GM12878 (cell line): ENCODE measurements at regions not wholly inside any gene's neighbourhood (a gene's known extent, or its start where the extent isn't known, plus 50 kb on each side); places are given as distances from the start of the nearest gene placed in this dataset.

Source experiments
- ATAC-seq: fragments of 200-7000 bp; cut with Tn5 transposase; 3 replicates; pipeline ENCODE4 v1.9.1; 2020; ENCODE audit warnings: mild to moderate bottlenecking, moderate library complexity
- BruUV-seq: library from RNA; stranded (reverse); fragments of 400-500 nt; replicated peaks from 2 replicates; lab custom pipeline; 2021; lab: Mats Ljungman, UMichigan
- CTCF ChIA-PET: fragments of 300-600 bp; sonication (Branson Sonifier 250); formaldehyde crosslinking; extraction: SDS; loops from one replicate; lab custom pipeline; 2021; ENCODE audit warnings: inconsistent platforms; lab: Yijun Ruan, JAX
- POLR2A ChIA-PET: fragments of 350-600 bp; formaldehyde crosslinking; extraction: SDS; loops from one replicate; lab custom pipeline; 2021; ENCODE audit warnings: inconsistent platforms; lab: Charles Lee
- RAD21 ChIA-PET: fragments of 300-600 bp; sonication (Branson Sonifier 250); formaldehyde crosslinking; loops from one replicate; lab custom pipeline; 2023; ENCODE audit warnings: antibody characterized with exemption; ENCODE audit not compliant: unreplicated experiment; lab: Charles Lee
- SMC1A ChIA-PET: fragments of 300-600 bp; sonication (Branson Sonifier 250); formaldehyde crosslinking; loops from one replicate; lab custom pipeline; 2023; ENCODE audit not compliant: unreplicated experiment, uncharacterized antibody; lab: Charles Lee
- DNase-seq: peaks from one replicate; pipeline ENCODE4 v3.0.0-alpha.2; 2011; ENCODE audit warnings: low read depth, low spot score
- FAIRE-seq: peaks from 3 replicates; lab custom pipeline; 2011; peaks lifted over from hg19 to GRCh38; lab: Jason Lieb, UNC
- H2AFZ ChIP-seq: 2 replicates; pipeline ENCODE4 v1.6.0; 2011; ENCODE audit warnings: low read depth, low read length, control low read depth; ENCODE audit not compliant: control insufficient read depth
- H3K27ac ChIP-seq: 2 replicates; pipeline ENCODE4 v1.5.1; 2011; ENCODE audit warnings: control low read depth; ENCODE audit not compliant: control insufficient read depth, insufficient read depth
- H3K27me3 ChIP-seq, 2 experiments: replicated peaks in 1 of 2; 2 replicates each; pipeline versions ENCODE4 v1.6.0 to v1.6.1; 2011; ENCODE audit warnings: low read length in 1 of 2; ENCODE audit not compliant: control insufficient read depth in 2 of 2, insufficient read depth in 2 of 2
- H3K36me3 ChIP-seq, 2 experiments: 2 replicates each; pipeline ENCODE4 v1.5.1; 2011; ENCODE audit warnings: low read length in 1 of 2; ENCODE audit not compliant: control insufficient read depth in 2 of 2, insufficient read depth in 2 of 2
- H3K4me1 ChIP-seq: 2 replicates; pipeline ENCODE4 v1.6.1; 2011; ENCODE audit warnings: mild to moderate bottlenecking, low read length, moderate library complexity, mixed read lengths; ENCODE audit not compliant: control insufficient read depth, insufficient read depth
- H3K4me2 ChIP-seq: 2 replicates; pipeline ENCODE4 v1.6.0; 2011; ENCODE audit warnings: control low read depth; ENCODE audit not compliant: control insufficient read depth, insufficient read depth
- H3K4me3 ChIP-seq: fragments of 200-600 bp; sonication (generic); 2 replicates; pipeline ENCODE4 v1.5.1; 2016
- H3K79me2 ChIP-seq: 2 replicates; pipeline ENCODE4 v1.6.0; 2011; ENCODE audit warnings: low read length; ENCODE audit not compliant: control insufficient read depth, insufficient read depth
- H3K9ac ChIP-seq: 2 replicates; pipeline ENCODE4 v1.8.0; 2011; ENCODE audit warnings: low read length, control low read depth, mixed read lengths; ENCODE audit not compliant: control insufficient read depth, insufficient read depth
- H3K9me3 ChIP-seq: replicated peaks from 3 replicates; pipeline ENCODE4 v1.5.1; 2011; ENCODE audit warnings: mild to moderate bottlenecking, low read length; ENCODE audit not compliant: control insufficient read depth, insufficient read depth
- H4K20me1 ChIP-seq: 2 replicates; pipeline ENCODE4 v1.6.0; 2011; ENCODE audit not compliant: control insufficient read depth, insufficient read depth
- DPF2 ChIP-seq: fragments of 450-650 bp; IDR thresholded peaks from 2 replicates; pipeline ENCODE4 v1.6.1; 2017; ENCODE audit warnings: mild to moderate bottlenecking
- HDAC2 ChIP-seq: fragments of 200-600 bp; sonication (generic); IDR thresholded peaks from 2 replicates; pipeline ENCODE4 v1.6.1; 2017
- POLR2A ChIP-seq: IDR thresholded peaks from 2 replicates; pipeline ENCODE4 v1.6.1; 2011; ENCODE audit warnings: low read depth, mild to moderate bottlenecking, low read length
- SIX5 ChIP-seq: IDR thresholded peaks from 2 replicates; pipeline ENCODE4 v1.6.1; 2011; ENCODE audit warnings: mild to moderate bottlenecking, low read depth, low read length, moderate library complexity; ENCODE audit not compliant: severe bottlenecking
- TAF1 ChIP-seq: IDR thresholded peaks from 2 replicates; pipeline ENCODE4 v1.6.1; 2011; ENCODE audit warnings: mild to moderate bottlenecking, low read depth, low read length, borderline replicate concordance
- ZBED1 ChIP-seq: IDR thresholded peaks from 2 replicates; pipeline ENCODE4 v1.6.1; 2016; ENCODE audit warnings: borderline replicate concordance
- ZNF217 ChIP-seq: fragments of 450-650 bp; IDR thresholded peaks from 2 replicates; pipeline ENCODE4 v1.6.1; 2017; ENCODE audit warnings: antibody characterized with exemption, mild to moderate bottlenecking
- WGBS: methylation state at CpG from one replicate; pipeline ENCODE4 v1.1.6; 2016; ENCODE audit warnings: low lambda C conversion rate; ENCODE audit not compliant: insufficient replicate concordance, insufficient coverage; ENCODE audit errors: missing lambda C conversion rate; 5-methylcytosine and 5-hydroxymethylcytosine counted together
- in situ Hi-C: fragments of 300-500 bp; cut with MboI; formaldehyde crosslinking; loops from 9 replicates; pipeline ENCODE4 v1.14.3; 2018; ENCODE audit warnings: mixed read lengths
- intact Hi-C: fragments of 100-400 bp; cut with micrococcal nuclease; formaldehyde crosslinking; loops from one replicate; pipeline ENCODE4 v1.14.2; 2022; ENCODE audit not compliant: unreplicated experiment
- TF ChIP-seq, protein P1 (sequence below): IDR thresholded peaks from 2 replicates; pipeline ENCODE4 v1.6.1; 2012; ENCODE audit warnings: improper control_type of control experiment, low read depth, low read length; ENCODE audit not compliant: insufficient replicate concordance
- TF ChIP-seq, protein P2 (sequence below): IDR thresholded peaks from 2 replicates; pipeline ENCODE4 v1.6.1; 2011; ENCODE audit warnings: mild to moderate bottlenecking, low read depth, low read length, moderate library complexity; ENCODE audit not compliant: insufficient replicate concordance
- TF ChIP-seq, protein P3 (sequence below): fragments of 450-650 bp; IDR thresholded peaks from 2 replicates; pipeline ENCODE4 v1.6.1; 2016; ENCODE audit warnings: mild to moderate bottlenecking, moderate library complexity, borderline replicate concordance

DNA sequence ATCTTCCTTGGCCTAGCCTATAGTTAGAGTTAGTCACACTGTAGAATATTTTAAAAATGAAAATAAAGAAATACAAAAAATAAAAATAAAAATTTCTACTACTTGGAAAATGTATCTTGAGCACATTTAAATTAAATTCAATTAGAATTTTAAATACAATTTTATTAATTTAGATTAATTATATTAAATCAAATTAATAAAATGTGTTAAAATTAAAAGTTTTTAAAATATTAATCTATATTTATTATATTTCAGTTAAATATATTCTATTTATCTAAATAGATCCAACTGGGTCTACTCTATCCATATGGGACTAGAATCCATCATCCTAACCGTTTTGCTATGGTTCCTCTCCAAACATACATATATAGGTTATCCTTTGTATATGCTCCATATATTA lies 588.3 kb upstream of the TMPRSS15 start:
- TF ChIP-seq SIX5 (no peak), HDAC2 (no peak), TAF1 (no peak), POLR2A (no peak), ZNF217 (no peak), ZBED1 (no peak), DPF2 (no peak)
- TF ChIP-seq, protein P1, sequence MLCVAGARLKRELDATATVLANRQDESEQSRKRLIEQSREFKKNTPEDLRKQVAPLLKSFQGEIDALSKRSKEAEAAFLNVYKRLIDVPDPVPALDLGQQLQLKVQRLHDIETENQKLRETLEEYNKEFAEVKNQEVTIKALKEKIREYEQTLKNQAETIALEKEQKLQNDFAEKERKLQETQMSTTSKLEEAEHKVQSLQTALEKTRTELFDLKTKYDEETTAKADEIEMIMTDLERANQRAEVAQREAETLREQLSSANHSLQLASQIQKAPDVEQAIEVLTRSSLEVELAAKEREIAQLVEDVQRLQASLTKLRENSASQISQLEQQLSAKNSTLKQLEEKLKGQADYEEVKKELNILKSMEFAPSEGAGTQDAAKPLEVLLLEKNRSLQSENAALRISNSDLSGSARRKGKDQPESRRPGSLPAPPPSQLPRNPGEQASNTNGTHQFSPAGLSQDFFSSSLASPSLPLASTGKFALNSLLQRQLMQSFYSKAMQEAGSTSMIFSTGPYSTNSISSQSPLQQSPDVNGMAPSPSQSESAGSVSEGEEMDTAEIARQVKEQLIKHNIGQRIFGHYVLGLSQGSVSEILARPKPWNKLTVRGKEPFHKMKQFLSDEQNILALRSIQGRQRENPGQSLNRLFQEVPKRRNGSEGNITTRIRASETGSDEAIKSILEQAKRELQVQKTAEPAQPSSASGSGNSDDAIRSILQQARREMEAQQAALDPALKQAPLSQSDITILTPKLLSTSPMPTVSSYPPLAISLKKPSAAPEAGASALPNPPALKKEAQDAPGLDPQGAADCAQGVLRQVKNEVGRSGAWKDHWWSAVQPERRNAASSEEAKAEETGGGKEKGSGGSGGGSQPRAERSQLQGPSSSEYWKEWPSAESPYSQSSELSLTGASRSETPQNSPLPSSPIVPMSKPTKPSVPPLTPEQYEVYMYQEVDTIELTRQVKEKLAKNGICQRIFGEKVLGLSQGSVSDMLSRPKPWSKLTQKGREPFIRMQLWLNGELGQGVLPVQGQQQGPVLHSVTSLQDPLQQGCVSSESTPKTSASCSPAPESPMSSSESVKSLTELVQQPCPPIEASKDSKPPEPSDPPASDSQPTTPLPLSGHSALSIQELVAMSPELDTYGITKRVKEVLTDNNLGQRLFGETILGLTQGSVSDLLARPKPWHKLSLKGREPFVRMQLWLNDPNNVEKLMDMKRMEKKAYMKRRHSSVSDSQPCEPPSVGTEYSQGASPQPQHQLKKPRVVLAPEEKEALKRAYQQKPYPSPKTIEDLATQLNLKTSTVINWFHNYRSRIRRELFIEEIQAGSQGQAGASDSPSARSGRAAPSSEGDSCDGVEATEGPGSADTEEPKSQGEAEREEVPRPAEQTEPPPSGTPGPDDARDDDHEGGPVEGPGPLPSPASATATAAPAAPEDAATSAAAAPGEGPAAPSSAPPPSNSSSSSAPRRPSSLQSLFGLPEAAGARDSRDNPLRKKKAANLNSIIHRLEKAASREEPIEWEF, result no peak
- TF ChIP-seq, protein P2, sequence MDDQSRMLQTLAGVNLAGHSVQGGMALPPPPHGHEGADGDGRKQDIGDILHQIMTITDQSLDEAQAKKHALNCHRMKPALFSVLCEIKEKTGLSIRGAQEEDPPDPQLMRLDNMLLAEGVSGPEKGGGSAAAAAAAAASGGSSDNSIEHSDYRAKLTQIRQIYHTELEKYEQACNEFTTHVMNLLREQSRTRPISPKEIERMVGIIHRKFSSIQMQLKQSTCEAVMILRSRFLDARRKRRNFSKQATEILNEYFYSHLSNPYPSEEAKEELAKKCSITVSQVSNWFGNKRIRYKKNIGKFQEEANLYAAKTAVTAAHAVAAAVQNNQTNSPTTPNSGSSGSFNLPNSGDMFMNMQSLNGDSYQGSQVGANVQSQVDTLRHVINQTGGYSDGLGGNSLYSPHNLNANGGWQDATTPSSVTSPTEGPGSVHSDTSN, result no peak
- TF ChIP-seq, protein P3, sequence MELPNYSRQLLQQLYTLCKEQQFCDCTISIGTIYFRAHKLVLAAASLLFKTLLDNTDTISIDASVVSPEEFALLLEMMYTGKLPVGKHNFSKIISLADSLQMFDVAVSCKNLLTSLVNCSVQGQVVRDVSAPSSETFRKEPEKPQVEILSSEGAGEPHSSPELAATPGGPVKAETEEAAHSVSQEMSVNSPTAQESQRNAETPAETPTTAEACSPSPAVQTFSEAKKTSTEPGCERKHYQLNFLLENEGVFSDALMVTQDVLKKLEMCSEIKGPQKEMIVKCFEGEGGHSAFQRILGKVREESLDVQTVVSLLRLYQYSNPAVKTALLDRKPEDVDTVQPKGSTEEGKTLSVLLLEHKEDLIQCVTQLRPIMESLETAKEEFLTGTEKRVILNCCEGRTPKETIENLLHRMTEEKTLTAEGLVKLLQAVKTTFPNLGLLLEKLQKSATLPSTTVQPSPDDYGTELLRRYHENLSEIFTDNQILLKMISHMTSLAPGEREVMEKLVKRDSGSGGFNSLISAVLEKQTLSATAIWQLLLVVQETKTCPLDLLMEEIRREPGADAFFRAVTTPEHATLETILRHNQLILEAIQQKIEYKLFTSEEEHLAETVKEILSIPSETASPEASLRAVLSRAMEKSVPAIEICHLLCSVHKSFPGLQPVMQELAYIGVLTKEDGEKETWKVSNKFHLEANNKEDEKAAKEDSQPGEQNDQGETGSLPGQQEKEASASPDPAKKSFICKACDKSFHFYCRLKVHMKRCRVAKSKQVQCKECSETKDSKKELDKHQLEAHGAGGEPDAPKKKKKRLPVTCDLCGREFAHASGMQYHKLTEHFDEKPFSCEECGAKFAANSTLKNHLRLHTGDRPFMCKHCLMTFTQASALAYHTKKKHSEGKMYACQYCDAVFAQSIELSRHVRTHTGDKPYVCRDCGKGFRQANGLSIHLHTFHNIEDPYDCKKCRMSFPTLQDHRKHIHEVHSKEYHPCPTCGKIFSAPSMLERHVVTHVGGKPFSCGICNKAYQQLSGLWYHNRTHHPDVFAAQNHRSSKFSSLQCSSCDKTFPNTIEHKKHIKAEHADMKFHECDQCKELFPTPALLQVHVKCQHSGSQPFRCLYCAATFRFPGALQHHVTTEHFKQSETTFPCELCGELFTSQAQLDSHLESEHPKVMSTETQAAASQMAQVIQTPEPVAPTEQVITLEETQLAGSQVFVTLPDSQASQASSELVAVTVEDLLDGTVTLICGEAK, result no peak
- TF ChIP-seq, all 136 proteins: peak for 0
- no peaks in the 10 kb centered on the region for H3K36me3 ChIP-seq
- ChIA-PET SMC1A (no interaction called here), RAD21 (no interaction called here), CTCF (no interaction called here), POLR2A (no interaction called here)
- 4% methylated on average over 1 of the region's 1 CpG for WGBS
- no peak overlapping the region for H3K4me3 ChIP-seq
- BruUV-seq, result no TSS peak
- H3K9ac ChIP-seq, result no peak overlapping the region
- no peak overlapping the region for H3K27ac ChIP-seq
- no peaks in the 10 kb centered on the region for H3K4me1 ChIP-seq
- no peaks in the 10 kb centered on the region for H3K27me3 ChIP-seq
- no peaks in the 10 kb centered on the region for H4K20me1 ChIP-seq
- H3K4me2 ChIP-seq, result no peak overlapping the region
- H3K79me2 ChIP-seq, result no peaks in the 10 kb centered on the region
- ATAC-seq (no peak), DNase-seq (no peak), FAIRE-seq (no peak)
- in situ Hi-C loops, result no loop called here
- H2AFZ ChIP-seq, result no peak overlapping the region
- intact Hi-C loops, result no loop called here
- no peaks in the 10 kb centered on the region for H3K9me3 ChIP-seq
